ENCODE measurements at regions not wholly inside any gene's neighbourhood (a gene's known extent, or its start where the extent isn't known, plus 50 kb on each side); places are given as distances from the start of the nearest gene placed in this dataset.
"Not testable (repeated sequence)": the region's sequence is repeated elsewhere in the genome, so short reads cannot be mapped to it uniquely, and the experiment has no call there.

GRCh38 chr12:89870413-89871184, 162.0 kb upstream of the ATP2B1 start:
- no peak for DNase-seq

GRCh38 chr12:89867611-89868010, 159.0 kb upstream of the ATP2B1 start:
- not testable (repeated sequence) for DNase-seq

GRCh38 chr12:89864411-89864810, 155.8 kb upstream of the ATP2B1 start:
- no peak for DNase-seq

- no peak for DNase-seq
Measured at GRCh38 chr12:89863968-89864367, 155.3 kb upstream of the ATP2B1 start.

- no peak for DNase-seq
Measured at GRCh38 chr12:89863493-89863938, 154.9 kb upstream of the ATP2B1 start.

- DNase-seq = no peak
Measured at GRCh38 chr12:89862511-89863445, 154.1 kb upstream of the ATP2B1 start.

- DNase-seq = no peak
Measured at GRCh38 chr12:89861086-89861485, 152.4 kb upstream of the ATP2B1 start.

- DNase-seq = no peak
Measured at GRCh38 chr12:89859508-89860220, 151.0 kb upstream of the ATP2B1 start.

- DNase-seq = no peak
Measured at GRCh38 chr12:89858718-89859117, 150.1 kb upstream of the ATP2B1 start.

GRCh38 chr12:89857652-89858274, 149.1 kb upstream of the ATP2B1 start:
- no peak for DNase-seq

- no peak for DNase-seq
Measured at GRCh38 chr12:89856431-89856830, 147.8 kb upstream of the ATP2B1 start.

- DNase-seq = no peak
Measured at GRCh38 chr12:89848732-89849131, 140.1 kb upstream of the ATP2B1 start.

GRCh38 chr12:89846473-89847055, 137.9 kb upstream of the ATP2B1 start:
- DNase-seq = no peak

GRCh38 chr12:89845767-89846166, 137.1 kb upstream of the ATP2B1 start:
- DNase-seq = no peak

GRCh38 chr12:89845366-89845765, 136.7 kb upstream of the ATP2B1 start:
- no peak for DNase-seq

GRCh38 chr12:89844539-89844938, 135.9 kb upstream of the ATP2B1 start:
- DNase-seq = no peak

- DNase-seq = no peak
Measured at GRCh38 chr12:89840162-89840922, 131.7 kb upstream of the ATP2B1 start.

- no peak for DNase-seq
Measured at GRCh38 chr12:89839444-89839843, 130.8 kb upstream of the ATP2B1 start.

- no peak for DNase-seq
Measured at GRCh38 chr12:89838833-89839232, 130.2 kb upstream of the ATP2B1 start.

GRCh38 chr12:89836026-89836425, 127.4 kb upstream of the ATP2B1 start:
- DNase-seq = no peak

- no peak for DNase-seq
Measured at GRCh38 chr12:89834676-89835075, 126.0 kb upstream of the ATP2B1 start.
